Neuronal stem cell (in vitro differentiated cells): ENCODE measurements at regions not wholly inside any gene's neighbourhood (a gene's known extent, or its start where the extent isn't known, plus 50 kb on each side); places are given as distances from the start of the nearest gene placed in this dataset.

ENCODE experiments used
- DNase-seq: peaks from one replicate; pipeline ENCODE4 v3.0.0-alpha.2; 2013; ENCODE audit warnings: low spot score
- H2AFZ ChIP-seq: one replicate; pipeline ENCODE4 v1.6.1; 2013; ENCODE audit warnings: mild to moderate bottlenecking, low read length, inconsistent platforms
- H2AK5ac ChIP-seq: 2 replicates; pipeline ENCODE4 v1.6.1; 2013; ENCODE audit warnings: low read depth, mild to moderate bottlenecking, inconsistent platforms, low read length, moderate library complexity, mixed read lengths
- H2BK120ac ChIP-seq: 2 replicates; pipeline ENCODE4 v1.6.1; 2013; ENCODE audit warnings: low read depth, mild to moderate bottlenecking, inconsistent platforms, low read length, moderate library complexity, mixed read lengths
- H2BK12ac ChIP-seq: one replicate; pipeline ENCODE4 v1.6.1; 2013; ENCODE audit warnings: low read length, inconsistent platforms
- H2BK15ac ChIP-seq: 2 replicates; pipeline ENCODE4 v1.6.1; 2013; ENCODE audit warnings: mild to moderate bottlenecking, low read length, inconsistent platforms, mixed read lengths
- H2BK5ac ChIP-seq: one replicate; pipeline ENCODE4 v1.6.1; 2013; ENCODE audit warnings: inconsistent platforms, mild to moderate bottlenecking, low read length, moderate library complexity
- H3K14ac ChIP-seq: one replicate; pipeline ENCODE4 v1.6.1; 2013; ENCODE audit warnings: low read length, inconsistent platforms
- H3K18ac ChIP-seq: 2 replicates; pipeline ENCODE4 v1.6.1; 2013; ENCODE audit warnings: low read length, inconsistent platforms
- H3K23ac ChIP-seq: 2 replicates; pipeline ENCODE4 v1.6.1; 2013; ENCODE audit warnings: low read depth, mild to moderate bottlenecking, mixed read lengths, low read length, inconsistent platforms; ENCODE audit not compliant: poor library complexity
- H3K27ac ChIP-seq: replicated peaks from 3 replicates; pipeline ENCODE4 v1.5.1; 2013; ENCODE audit warnings: low read length, inconsistent platforms
- H3K27me3 ChIP-seq, 3 experiments: 2 replicates each; pipeline ENCODE4 v1.6.1; 2013; ENCODE audit warnings: low read length in 3 of 3, mild to moderate bottlenecking in 2 of 3, inconsistent platforms in 1 of 3, low read depth in 1 of 3, mixed read lengths in 1 of 3, moderate library complexity in 1 of 3; ENCODE audit not compliant: control insufficient read depth in 3 of 3, insufficient read depth in 3 of 3
- H3K36me3 ChIP-seq, 2 donors: replicated peaks in 1 of 2; 2 replicates each; pipeline ENCODE4 v1.6.1; 2013; ENCODE audit warnings: low read length in 2 of 2; ENCODE audit not compliant: control insufficient read depth in 2 of 2, insufficient read depth in 2 of 2
- H3K4ac ChIP-seq: 2 replicates; pipeline ENCODE4 v1.6.1; 2013; ENCODE audit warnings: inconsistent platforms, mild to moderate bottlenecking, low read length, moderate library complexity
- H3K4me1 ChIP-seq, 2 donors: 1 replicate in 1 of 2; 2 replicates in 1 of 2; pipeline ENCODE4 v1.6.1; 2013; ENCODE audit warnings: low read length in 2 of 2, low read depth in 1 of 2; ENCODE audit not compliant: control insufficient read depth in 2 of 2, insufficient read depth in 1 of 2
- H3K4me2 ChIP-seq: one replicate; pipeline ENCODE4 v1.6.1; 2013; ENCODE audit warnings: mild to moderate bottlenecking, low read length, inconsistent platforms; ENCODE audit not compliant: insufficient read depth, poor library complexity, severe bottlenecking
- H3K4me3 ChIP-seq, 2 donors: 2 replicates each; pipeline ENCODE4 v1.5.1; 2013; ENCODE audit warnings: low read length in 2 of 2, mild to moderate bottlenecking in 2 of 2, inconsistent platforms in 1 of 2, moderate library complexity in 1 of 2
- H3K79me1 ChIP-seq: one replicate; pipeline ENCODE4 v1.6.1; 2013; ENCODE audit warnings: low read depth, mild to moderate bottlenecking, inconsistent platforms, low read length, moderate library complexity
- H3K9ac ChIP-seq: one replicate; pipeline ENCODE4 v1.6.1; 2013; ENCODE audit warnings: mild to moderate bottlenecking, low read depth, low read length, inconsistent platforms; ENCODE audit not compliant: poor library complexity
- H3K9me3 ChIP-seq, 2 donors: replicated peaks in 1 of 2; 2 replicates each; pipeline versions ENCODE3 to v1.6.1; 2013; ENCODE audit warnings: low read length in 2 of 2, mild to moderate bottlenecking in 2 of 2, inconsistent platforms in 1 of 2, low read depth in 1 of 2, mixed read lengths in 1 of 2, moderate library complexity in 1 of 2; ENCODE audit not compliant: control insufficient read depth in 2 of 2, insufficient read depth in 1 of 2
- H4K8ac ChIP-seq: one replicate; pipeline ENCODE4 v1.6.1; 2013; ENCODE audit warnings: low read depth, mild to moderate bottlenecking, inconsistent platforms, low read length, moderate library complexity
- H4K91ac ChIP-seq: one replicate; pipeline ENCODE4 v1.6.1; 2013; ENCODE audit warnings: low read length, low read depth, mild to moderate bottlenecking, inconsistent platforms; ENCODE audit not compliant: poor library complexity
- WGBS, 2 donors: extraction: QIAGEN DNeasy Blood & Tissue Kit; methylation state at CpG; one replicate each; pipeline ENCODE4 v1.1.7; 2013; ENCODE audit warnings: missing lambda C conversion rate in 2 of 2, mixed read lengths in 1 of 2; ENCODE audit not compliant: insufficient read length in 2 of 2, insufficient replicate concordance in 1 of 2; ENCODE audit errors: extremely low coverage in 2 of 2; 5-methylcytosine and 5-hydroxymethylcytosine counted together

DNA sequence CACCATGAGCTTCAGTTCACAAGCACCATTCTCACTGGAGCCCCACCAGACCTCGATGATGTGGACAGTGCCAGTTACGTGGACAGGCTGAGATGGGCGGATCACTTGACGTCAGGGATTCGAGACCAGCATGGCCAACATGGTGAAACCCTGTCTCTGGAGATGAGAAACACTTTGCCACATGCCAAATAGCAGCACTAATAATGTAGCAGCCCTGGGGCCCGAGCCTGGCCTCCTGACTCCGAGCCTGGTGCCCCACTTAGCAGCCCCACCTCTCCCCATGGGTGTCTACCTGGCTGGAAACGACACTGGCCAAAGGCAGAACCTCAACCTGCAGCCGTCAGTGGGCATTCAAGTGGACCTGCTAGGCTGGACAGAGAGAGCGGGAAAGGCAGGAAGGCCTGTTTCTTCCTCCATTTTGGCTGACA is 129.1 kb downstream of the TOMM20 start:
- Histone ChIP-seq H4K91ac (no peak overlapping the region), H3K9me3 (no peaks in the 10 kb centered on the region), H2BK120ac (peak overlapping the region; percentile 35), H2BK15ac (no peak overlapping the region), H2BK12ac (no peak overlapping the region), H3K14ac (no peak overlapping the region), H4K8ac (no peak overlapping the region), H3K27me3 (no peaks in the 10 kb centered on the region), H2AFZ (no peak overlapping the region), H3K4me1 (peaks cover 3 to 6% of the 10 kb centered on the region in 2 donors), H3K4me3 (no peak overlapping the region), H3K18ac (peak overlapping the region; percentile 70), H3K79me1 (no peaks in the 10 kb centered on the region), H2AK5ac (peak overlapping the region; percentile 12), H3K9ac (no peak overlapping the region), H3K27ac (no peak overlapping the region), H3K23ac (peak overlapping the region; percentile 4), H2BK5ac (no peak overlapping the region), H3K4ac (no peak overlapping the region), H3K4me2 (no peak overlapping the region), H3K36me3 (no peaks in the 10 kb centered on the region)
- DNase-seq: no peak
- WGBS, 2 donors: no CpG with 5 or more reads among the region's 10 CpGs

DNA sequence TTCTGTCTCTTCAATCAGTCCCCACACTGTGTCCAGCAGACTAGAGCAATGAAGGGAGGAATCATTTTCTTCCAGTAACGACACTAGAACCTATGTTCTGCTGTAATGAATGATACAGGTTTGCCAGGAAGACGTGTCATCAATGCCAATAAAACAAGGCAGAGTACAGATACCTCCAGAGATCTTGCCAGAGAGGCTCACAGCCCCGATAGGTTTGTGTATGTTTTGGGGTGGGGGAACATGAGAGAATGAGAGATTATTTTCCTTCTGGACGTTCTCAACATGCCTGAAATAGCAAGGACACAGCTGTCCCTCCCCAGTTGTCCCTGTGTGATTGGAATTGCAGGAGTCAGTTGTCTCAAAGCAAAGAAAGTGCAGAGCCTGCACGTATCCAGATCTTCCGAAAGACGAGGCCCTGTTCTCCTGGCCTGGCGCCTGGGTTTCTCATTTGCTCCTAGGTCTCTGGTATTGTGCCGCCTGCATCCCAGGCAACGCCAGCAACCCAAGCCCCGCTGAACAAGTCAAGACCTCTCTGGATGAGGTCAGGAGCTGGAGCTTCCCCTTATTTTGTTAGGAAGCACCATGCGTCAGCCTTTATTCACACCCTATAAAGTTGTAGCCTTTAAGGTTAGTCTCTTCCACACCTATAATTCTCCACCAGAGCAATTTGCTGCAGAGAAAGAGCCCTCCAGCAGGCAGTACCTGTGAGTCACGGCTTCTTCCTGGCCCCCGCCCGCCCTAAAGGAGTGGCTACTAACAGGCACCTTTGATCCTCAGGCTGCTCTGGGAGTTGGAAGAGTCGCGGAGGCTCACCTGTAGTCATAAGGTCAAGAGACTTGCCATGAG is 130.5 kb downstream of the TOMM20 start:
- H3K27ac ChIP-seq: no peak overlapping the region
- WGBS, 2 donors: no CpG with 5 or more reads among the region's 17 CpGs
- H2BK15ac ChIP-seq: peak overlapping the region; percentile 21

DNA sequence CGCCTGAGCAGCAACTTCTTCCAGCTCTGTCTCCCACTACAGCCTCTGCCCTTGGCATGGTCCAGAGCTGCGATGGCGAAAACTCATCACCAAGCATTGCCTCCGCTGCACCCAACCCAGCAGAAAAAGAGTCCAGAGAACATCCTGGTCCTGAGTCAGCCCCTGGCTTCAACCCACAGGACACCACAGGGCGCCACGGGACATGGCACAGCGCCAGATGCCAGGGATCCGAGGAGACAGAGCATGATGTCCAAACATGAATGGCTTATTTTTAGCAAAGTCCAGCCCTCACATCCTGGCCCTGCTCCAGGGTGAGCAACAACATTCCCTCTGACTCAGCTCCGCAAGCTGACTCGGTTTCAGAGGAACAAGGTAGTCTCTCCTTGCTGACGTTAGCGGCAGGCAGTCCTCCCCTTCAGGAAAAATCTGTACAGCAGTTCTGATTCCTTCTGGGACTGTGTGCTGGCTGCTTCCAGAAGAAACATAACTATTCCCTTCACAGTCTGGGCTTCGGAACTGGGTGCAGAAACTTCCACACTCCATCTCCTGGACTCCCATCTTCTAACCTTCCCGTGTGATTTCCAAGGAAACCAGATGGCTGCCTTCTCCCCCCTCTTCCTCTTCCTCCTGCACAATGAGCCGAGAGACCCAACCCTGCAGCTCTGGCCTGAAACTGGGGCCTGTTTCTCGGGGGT is 131.3 kb downstream of the TOMM20 start:
- H2BK15ac ChIP-seq: peak overlapping the region; percentile 74
- H4K8ac ChIP-seq: no peak overlapping the region
- WGBS, 2 donors: no CpG with 5 or more reads among the region's 16 CpGs
- no peaks in the 10 kb centered on the region for H3K27me3 ChIP-seq
- DNase-seq: no peak
- no peaks in the 10 kb centered on the region for H3K79me1 ChIP-seq
- no peak overlapping the region for H3K23ac ChIP-seq
- no peak overlapping the region for H3K4me3 ChIP-seq
- H3K9me3 ChIP-seq: no peaks in the 10 kb centered on the region
- H3K14ac ChIP-seq: no peak overlapping the region
- no peak overlapping the region for H4K91ac ChIP-seq
- no peak overlapping the region for H2BK5ac ChIP-seq
- H3K4me2 ChIP-seq: no peak overlapping the region
- H2BK12ac ChIP-seq: no peak overlapping the region
- peak overlapping the region; percentile 47 for H2AFZ ChIP-seq
- peak overlapping the region; percentile 56 for H3K18ac ChIP-seq
- peaks cover 3 to 6% of the 10 kb centered on the region in 2 donors for H3K4me1 ChIP-seq
- no peaks in the 10 kb centered on the region for H3K36me3 ChIP-seq
- no peak overlapping the region for H2BK120ac ChIP-seq
- H3K4ac ChIP-seq: no peak overlapping the region
- H3K9ac ChIP-seq: peak overlapping the region; percentile 36
- peak overlapping the region; percentile 4 for H2AK5ac ChIP-seq
- no peak overlapping the region for H3K27ac ChIP-seq

More for the DNA sequence above, 130.5 kb downstream of the TOMM20 start:
- no peak overlapping the region for H4K8ac ChIP-seq
- H2BK12ac ChIP-seq: no peak overlapping the region
- no peaks in the 10 kb centered on the region for H3K79me1 ChIP-seq
- H3K4me1 ChIP-seq: peaks cover 3 to 6% of the 10 kb centered on the region in 2 donors
- H3K9ac ChIP-seq: no peak overlapping the region
- H3K14ac ChIP-seq: no peak overlapping the region
- no peak overlapping the region for H2BK5ac ChIP-seq
- no peak for DNase-seq
- no peak overlapping the region for H2AK5ac ChIP-seq
- H3K36me3 ChIP-seq: no peaks in the 10 kb centered on the region
- no peak overlapping the region for H3K23ac ChIP-seq
- H4K91ac ChIP-seq: no peak overlapping the region
- H3K4me2 ChIP-seq: no peak overlapping the region
- H3K9me3 ChIP-seq: no peaks in the 10 kb centered on the region
- H2AFZ ChIP-seq: peak overlapping the region; percentile 47
- H3K4ac ChIP-seq: no peak overlapping the region
- no peak overlapping the region for H3K4me3 ChIP-seq
- H3K27me3 ChIP-seq: no peaks in the 10 kb centered on the region
- H2BK120ac ChIP-seq: no peak overlapping the region
- peak overlapping the region; percentile 64 for H3K18ac ChIP-seq

DNA sequence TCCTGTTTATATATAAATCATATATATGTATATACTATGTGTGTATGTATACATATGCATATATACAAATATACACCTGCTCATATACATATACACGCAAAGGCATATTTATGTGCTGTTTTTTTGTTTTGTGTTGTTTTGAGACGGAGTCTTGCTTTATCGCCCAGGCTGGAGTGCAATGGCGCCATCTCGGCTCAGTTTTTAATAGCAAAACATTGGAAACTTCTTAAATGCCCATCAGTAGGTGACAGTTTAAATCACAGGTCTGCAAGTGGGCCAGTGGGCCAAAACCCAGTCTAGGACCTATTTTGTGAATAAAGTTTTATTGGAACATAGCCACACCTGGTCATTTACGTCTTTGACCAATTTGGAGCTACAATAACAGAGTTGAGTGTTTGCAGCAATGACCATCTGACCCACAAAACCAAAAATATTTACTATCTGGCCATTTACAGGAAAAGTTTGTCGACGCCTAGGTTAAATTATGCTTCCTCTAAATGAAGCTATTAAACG is 132.3 kb downstream of the TOMM20 start:
- Histone ChIP-seq H2BK120ac (no peak overlapping the region), H3K18ac (no peak overlapping the region), H3K23ac (no peak overlapping the region), H3K9me3 (no peaks in the 10 kb centered on the region), H3K14ac (no peak overlapping the region), H3K9ac (no peak overlapping the region), H2BK12ac (no peak overlapping the region), H2AFZ (no peak overlapping the region), H3K36me3 (no peaks in the 10 kb centered on the region), H2BK5ac (no peak overlapping the region), H3K4ac (no peak overlapping the region), H3K4me1 (peaks cover 3 to 6% of the 10 kb centered on the region in 2 donors), H3K4me3 (no peak overlapping the region), H3K27ac (no peak overlapping the region), H2BK15ac (no peak overlapping the region), H3K27me3 (no peaks in the 10 kb centered on the region), H3K4me2 (no peak overlapping the region), H4K91ac (no peak overlapping the region), H4K8ac (no peak overlapping the region), H2AK5ac (no peak overlapping the region), H3K79me1 (no peaks in the 10 kb centered on the region)
- WGBS, 2 donors: no CpG with 5 or more reads among the region's 9 CpGs
- DNase-seq: no peak
